Right lobe of liver (tissue), 4 donors: ENCODE measurements at regions not wholly inside any gene's neighbourhood (a gene's known extent, or its start where the extent isn't known, plus 50 kb on each side); places are given as distances from the start of the nearest gene placed in this dataset.

Source experiments
- POLR2A ChIP-seq: fragments of 450-650 bp; IDR thresholded peaks from one replicate; pipeline ENCODE4 v1.6.1; 2017; ENCODE audit warnings: antibody characterized with exemption, mild to moderate bottlenecking
- TF ChIP-seq, protein P1 (sequence below), 4 donors: fragments of 200-600 bp in 3 of 4; fragments of 450-650 bp in 1 of 4; IDR thresholded peaks; one replicate each; pipeline versions ENCODE4 v1.5.1 to v1.8.0; 2016 to 2022; ENCODE audit warnings: antibody characterized with exemption in 4 of 4, mild to moderate bottlenecking in 2 of 4
- donor health status: DM: no; HTN: no; CAD: no.
- donor health status: DM: no; HTN: no; CAD: no.
- donor health status: DM: no; HTN: yes; CAD: no.

DNA sequence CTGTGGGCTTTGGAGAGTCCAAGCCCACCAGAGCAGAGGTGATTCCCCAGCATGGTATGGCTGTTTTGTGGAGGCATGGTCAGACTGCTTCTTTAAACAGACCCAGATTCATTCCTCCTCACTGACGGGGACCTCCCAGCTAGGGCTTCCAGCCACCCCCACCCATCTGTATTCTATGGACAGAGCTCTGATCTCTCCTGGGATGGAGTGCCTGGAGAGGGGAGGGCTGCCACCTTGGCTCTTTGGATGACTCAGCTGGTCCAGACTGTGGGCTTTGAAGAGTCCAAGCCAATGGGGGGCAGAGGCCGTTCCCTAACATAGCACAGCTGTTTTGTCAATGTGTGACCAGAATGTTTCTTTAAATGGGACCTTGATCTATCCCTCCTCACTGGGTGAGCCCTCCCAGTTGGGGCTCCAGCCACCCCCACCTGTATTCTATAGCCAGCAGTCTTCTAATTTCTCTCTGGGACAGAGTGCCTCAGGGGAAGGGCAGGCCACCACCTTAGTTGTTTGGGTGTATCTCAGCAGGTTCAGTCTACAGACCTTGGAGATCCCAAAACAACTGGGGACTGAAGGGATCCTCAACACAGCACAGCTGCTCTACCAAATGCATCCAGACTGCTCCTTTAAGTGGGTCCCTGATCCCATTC is 122.0 kb upstream of the OSTN start:
- TF ChIP-seq, protein P1, sequence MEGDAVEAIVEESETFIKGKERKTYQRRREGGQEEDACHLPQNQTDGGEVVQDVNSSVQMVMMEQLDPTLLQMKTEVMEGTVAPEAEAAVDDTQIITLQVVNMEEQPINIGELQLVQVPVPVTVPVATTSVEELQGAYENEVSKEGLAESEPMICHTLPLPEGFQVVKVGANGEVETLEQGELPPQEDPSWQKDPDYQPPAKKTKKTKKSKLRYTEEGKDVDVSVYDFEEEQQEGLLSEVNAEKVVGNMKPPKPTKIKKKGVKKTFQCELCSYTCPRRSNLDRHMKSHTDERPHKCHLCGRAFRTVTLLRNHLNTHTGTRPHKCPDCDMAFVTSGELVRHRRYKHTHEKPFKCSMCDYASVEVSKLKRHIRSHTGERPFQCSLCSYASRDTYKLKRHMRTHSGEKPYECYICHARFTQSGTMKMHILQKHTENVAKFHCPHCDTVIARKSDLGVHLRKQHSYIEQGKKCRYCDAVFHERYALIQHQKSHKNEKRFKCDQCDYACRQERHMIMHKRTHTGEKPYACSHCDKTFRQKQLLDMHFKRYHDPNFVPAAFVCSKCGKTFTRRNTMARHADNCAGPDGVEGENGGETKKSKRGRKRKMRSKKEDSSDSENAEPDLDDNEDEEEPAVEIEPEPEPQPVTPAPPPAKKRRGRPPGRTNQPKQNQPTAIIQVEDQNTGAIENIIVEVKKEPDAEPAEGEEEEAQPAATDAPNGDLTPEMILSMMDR (IDR thresholded peaks at IDR 0.05): no peak
- no peak for TF ChIP-seq POLR2A
